Nucleus accumbens (tissue), 56 donors: ENCODE measurements at regions not wholly inside any gene's neighbourhood (a gene's known extent, or its start where the extent isn't known, plus 50 kb on each side); places are given as distances from the start of the nearest gene placed in this dataset.

Experiments used
- DNase-seq, 56 donors: peaks; one replicate each; lab custom pipeline; 2025; lab: John Stamatoyannopoulos, UW

DNA sequence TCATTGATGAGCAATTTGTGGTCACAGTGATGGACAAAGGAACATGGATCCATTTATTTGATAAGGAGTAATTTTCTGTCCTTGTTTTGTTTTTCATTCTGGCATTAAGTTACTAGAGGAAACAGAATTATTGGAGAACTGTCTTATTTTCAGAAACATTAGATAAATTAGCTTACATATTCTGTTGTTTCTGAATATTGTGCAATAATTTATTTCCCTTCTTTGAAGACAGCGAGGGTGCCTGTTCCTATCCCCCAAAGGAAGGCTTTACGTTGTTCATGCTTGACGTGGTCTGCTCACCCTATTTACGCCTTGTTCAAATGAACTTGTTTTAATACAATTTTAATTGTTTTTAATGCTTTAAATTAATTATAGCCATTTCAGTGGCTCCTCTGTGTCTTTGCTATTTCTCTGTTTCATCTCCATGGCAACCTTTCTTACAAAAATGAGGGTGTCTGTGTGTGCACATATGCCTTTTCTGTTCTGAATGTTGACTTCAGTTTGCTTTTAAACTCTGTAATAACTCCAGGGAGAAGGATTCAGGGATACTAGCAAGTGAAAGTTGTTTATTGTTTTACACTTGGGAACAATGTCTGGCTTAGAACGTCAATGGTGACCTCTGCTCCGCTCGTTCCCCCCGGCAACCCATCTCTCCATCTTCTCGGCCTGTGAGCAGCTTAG, 138.3 kb upstream of the PLET1 start:
- DNase-seq: peak in 1 of 56 donors; percentile 21

- no peak for DNase-seq
Measured at GRCh38 chr11:112400476-112401014, 139.9 kb upstream of the PLET1 start.

DNA sequence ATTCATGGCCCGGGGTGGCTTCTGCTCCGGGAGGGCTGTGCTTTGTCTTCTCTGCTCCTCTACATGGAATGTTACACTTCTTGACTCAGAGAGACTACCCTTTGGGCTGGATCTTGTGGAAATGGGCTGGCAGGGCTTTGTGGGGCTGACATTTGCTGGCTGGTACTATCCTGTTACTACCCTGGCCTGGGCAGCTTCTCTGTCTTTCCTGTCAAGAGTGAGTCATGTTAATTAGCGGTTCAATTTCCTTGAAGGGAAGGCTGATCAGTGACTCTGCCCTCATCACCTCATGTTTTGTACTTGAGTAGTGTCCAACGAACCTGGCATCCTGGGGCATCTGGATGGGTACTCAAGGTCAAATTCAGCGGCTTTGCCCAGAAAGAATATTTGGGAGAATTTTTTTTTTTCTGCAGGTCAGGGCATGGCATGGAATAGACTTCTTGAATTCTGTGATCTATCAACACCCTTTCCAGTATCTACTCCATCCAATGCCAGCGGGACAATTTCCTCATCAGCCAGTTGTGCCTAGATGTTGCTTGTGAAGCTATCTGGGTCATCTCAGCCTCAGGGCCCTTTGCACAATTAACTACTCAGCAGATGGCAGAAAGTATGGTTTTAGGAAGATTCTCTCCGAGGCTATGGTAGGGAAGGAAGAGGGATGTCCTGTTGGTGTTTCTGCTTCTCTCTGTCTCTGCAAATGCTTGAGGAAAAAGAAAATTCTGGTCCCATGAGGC, 140.5 kb upstream of the PLET1 start:
- DNase-seq: peak in 2 of 56 donors; percentile 4 to 8

DNA sequence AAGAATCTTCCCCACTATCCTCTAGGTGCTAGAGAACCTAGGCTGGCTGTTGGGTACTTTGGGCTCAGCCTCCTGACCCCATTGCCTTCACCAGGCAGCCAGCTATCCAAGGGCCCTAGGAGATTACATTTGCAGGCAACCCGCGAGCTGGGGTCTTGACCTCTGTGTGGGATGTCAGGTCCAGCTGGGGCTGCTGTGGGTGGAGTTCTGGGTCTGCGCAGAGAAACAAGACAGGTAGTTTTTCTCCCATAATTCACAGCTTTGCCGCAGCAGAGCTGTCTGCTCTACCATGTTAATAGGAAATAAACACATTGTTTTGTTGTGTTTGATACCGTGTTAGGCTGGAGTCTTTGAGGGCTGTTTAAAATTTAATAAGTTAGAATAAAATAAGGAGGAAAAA, 142.8 kb upstream of the PLET1 start:
- DNase-seq: no peak

DNA sequence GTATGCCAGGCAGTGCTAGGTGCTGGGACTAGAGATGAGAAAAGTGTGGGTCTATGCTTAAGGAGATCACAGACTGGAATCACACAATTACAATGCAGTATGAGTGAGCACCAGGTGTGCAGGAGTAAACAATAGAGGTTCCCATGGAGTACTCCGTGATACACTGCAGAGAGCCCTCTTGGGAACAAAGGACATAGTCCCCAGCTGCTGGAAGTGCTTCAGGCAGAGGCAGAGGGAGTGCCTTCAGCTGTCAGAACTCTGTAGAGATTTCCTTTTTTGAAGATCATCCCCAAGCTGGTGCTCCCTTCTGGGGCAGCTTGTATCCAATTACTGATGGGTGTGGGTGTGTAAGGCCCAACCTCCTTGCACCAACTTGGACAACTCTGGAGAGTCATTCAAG, 143.5 kb upstream of the PLET1 start:
- no peak for DNase-seq

DNA sequence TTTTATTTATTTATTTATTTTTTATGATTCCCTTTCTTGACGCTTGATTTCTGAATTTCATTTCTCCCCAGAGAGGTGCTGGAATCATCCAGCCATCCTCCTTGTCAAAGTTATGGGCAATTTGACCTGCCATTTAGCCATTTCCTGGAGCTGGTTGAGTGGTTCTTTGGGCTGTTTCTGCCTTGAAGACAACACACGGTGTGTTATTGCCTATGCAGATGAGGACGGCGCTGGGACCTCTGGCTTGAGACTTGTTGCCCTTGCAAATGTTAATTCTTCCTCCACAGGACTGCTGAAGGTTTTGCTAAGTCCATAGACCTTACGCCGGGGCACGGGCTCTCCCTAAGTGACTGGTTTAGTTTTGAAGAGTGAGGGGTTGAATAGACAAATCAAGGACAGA, 147.9 kb upstream of the PLET1 start:
- no peak for DNase-seq

- DNase-seq: no peak
Measured at GRCh38 chr11:112410325-112410724, 149.7 kb upstream of the PLET1 start.

- no peak for DNase-seq
Measured at GRCh38 chr11:112412383-112412782, 151.7 kb upstream of the PLET1 start.

- no peak for DNase-seq
Measured at GRCh38 chr11:112417339-112417738, 156.7 kb upstream of the PLET1 start.

- no peak for DNase-seq
Measured at GRCh38 chr11:112418438-112418837, 157.8 kb upstream of the PLET1 start.

DNA sequence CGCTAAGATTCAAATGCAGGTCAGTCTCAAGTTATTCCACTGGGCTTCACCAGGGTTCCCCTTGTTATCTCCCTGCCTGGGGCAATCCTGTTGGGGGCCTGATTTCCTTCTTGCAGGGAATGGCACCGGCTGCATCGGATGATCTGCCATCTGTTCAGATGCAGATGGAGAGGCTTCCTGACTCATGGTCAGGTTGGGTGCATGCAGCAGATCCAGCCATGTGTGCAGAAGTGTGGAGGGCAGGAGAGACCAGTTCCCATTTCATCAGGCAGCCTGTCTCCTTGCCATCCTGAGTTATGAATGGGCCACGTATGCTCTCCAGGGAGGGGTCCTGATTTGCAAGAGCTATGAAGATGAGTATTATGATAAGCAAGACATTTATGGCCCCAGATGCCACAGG, 161.2 kb upstream of the PLET1 start:
- no peak for DNase-seq

- no peak for DNase-seq
Measured at GRCh38 chr11:112425121-112425520, 164.5 kb upstream of the PLET1 start.

GRCh38 chr11:112437096-112437495, 176.4 kb upstream of the PLET1 start:
- no peak for DNase-seq

- no peak for DNase-seq
Measured at GRCh38 chr11:112439614-112440013, 179.0 kb upstream of the PLET1 start.

DNA sequence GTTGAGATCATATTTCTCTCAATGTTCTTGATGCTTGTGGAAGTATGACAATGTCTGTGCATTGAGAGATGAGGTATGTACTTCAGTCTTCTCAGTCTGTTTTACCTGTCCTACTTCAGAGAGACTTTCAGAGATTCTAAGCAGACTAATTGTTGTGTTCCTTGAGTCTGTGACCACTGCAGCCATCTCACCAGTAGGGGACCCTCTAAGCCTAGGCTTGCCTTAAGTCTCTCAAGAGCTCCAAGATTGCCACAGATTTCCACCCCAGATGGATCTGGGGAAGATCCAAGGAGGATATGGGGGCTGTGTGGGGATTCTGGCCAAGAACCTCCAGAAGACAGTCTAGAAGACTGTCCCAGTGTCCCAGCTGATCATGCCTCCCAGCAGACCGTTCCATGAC, 179.9 kb upstream of the PLET1 start:
- DNase-seq: no peak

DNA sequence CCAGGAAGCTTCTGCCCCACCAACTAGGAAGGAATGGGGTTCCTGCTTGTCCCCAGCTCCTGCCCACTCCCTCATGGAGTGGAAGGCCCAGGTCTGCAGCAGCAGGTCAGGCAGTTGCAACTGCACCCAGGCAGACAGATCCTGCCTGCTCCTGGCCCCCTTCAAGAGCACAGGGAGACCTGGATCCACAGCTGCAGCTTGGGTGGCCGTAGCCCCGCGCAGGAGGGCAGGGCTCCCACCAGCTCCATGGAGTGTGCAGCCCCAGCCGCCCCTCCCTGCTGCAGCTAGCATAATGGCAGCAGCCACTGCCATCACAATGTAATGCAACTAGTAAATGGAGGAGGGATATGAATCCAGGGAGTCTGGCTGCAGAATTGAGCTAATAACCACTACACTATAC, 187.5 kb upstream of the PLET1 start:
- no peak for DNase-seq

DNA sequence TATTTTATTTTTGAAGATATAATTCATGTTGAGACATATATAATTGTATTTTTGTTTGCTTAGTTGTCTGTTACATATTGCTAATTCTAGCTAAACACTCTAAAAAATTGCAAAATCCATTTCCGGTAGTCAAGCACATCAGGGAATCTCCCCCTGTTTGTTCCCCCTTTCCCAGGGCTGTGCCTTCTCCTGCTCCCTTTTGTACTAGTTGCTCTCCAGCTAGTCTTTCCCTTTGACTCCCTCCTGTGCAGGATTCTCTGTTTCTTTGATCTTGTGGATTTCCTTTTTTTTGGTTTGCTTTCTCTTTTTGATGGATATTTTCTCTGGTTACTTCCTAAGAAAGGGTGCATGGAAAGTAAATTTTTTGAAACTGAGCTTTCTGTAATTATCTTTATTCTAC, 188.1 kb upstream of the PLET1 start:
- no peak for DNase-seq

DNA sequence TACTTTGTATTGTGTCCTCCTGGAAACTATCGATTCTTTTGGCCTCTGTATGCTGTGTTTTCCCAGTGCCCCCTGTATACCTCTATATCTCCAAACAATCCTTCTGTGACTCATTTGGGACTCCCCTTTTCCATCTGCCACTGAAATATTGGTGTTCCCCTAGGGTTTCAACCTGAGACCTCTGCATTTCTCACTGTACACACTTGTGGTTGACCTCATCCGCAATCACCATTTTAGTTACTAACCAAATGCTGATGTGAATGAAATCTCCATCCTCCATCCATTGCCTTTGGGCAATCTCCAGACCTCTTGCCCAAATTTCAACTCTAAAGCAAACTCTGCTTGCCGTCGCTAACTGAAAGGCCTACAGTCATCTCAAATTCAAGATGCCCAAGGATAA, 190.6 kb upstream of the PLET1 start:
- no peak for DNase-seq

DNA sequence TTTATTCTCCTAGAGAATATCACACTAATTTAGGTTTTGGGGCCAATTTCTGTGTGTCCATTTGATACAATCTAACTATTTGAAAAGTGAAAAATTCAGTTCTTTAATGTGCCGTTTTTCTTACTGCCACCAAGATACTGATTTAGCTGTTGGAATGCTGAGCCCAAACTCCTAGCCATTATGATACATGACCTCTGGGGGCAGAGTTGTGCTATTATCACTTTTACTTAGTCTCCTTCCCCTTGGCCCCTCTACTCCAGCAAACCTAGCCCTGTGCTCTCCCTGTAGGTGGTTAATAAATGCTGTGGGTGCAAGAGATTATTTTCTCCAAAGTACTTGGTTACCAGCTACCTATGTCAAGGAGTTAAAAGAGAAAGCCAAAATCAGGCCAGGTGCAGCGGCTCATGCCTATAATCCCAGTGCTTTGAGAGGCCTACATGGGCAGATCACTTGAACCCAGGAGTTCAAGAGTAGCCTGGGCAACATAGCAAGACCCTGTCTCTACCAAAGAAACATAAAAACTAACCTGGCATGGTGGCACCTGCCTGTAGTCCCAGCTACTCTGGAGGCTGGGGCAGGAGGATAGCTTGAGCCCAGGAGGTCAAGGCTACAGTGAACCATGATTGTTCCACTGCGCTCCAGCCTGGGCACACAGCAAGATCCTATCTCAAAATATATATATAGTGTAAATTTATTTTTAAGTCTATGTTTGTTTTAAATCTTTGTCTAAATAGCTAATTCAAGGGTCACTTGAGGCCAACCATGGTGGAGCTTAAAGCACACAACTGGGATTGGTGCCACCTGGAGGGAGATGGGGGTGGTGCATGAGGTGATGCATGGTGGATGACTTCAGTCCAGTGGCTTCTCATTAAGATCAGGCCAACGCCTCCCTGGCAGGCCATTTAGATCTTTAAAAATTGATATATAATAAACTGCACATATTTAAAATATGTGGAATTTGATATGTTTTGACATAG, 193.2 kb upstream of the PLET1 start:
- peak in 1 of 56 donors; percentile 1 for DNase-seq

DNA sequence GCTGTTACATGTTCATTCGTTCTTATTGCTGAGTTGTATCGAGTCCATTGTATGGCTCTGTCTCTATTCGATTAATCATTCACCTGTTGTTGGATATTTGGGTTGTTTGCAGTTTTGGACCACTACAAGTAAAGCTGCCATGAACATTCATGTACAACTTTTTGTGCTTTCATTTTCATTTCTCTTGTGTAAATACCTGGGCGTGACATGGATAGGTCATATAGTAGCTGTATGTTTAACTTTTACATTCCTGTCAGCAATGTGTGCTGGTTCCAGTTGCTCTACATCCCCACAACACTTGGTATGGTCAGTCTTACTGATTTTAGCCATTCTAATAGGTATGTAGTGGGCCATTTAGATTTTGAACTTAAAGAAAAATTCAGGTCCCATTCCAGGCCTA, 194.2 kb upstream of the PLET1 start:
- no peak for DNase-seq

DNA sequence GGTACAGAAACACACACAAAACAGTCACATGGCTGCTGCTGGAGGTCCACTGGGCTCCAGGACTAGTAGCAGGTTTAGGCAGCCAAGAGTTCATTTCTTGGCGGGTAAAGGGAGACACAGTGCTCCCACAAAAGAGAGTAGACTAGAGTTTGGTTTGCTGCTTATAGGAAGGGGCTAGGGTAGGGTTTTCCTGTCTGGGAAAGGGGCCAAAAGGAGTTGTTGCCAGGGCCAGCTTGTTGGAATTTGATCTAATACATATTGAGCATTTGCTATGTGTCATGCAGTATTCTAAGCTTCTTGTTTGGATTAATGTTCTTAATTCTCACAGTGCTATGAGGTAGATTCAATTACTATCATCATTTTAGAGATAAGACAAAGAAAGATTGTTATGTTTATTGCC, 195.1 kb upstream of the PLET1 start:
- DNase-seq: no peak
